Activated T-helper 17 cell treated with anti-CD3 and anti-CD28 coated beads, Interleukin-2, amount 50 U/mL, for 72 hours (primary cell): ENCODE measurements at regions not wholly inside any gene's neighbourhood (a gene's known extent, or its start where the extent isn't known, plus 50 kb on each side); places are given as distances from the start of the nearest gene placed in this dataset.

Experiments used
- ATAC-seq: fragments of 150-1000 bp; cut with Tn5 transposase; replicated peaks from 2 replicates; pipeline ENCODE4 v1.10.0; 2021; ENCODE audit warnings: mild to moderate bottlenecking, moderate library complexity
- H3K27ac Mint-ChIP-seq: one replicate; pipeline ENCODE4 v1.8.0; 2022; ENCODE audit warnings: mixed read lengths
- H3K27me3 Mint-ChIP-seq: one replicate; pipeline ENCODE4 v1.8.0; 2022; ENCODE audit warnings: mixed read lengths
- H3K36me3 Mint-ChIP-seq: one replicate; pipeline ENCODE4 v1.8.0; 2022; ENCODE audit warnings: low read depth, mild to moderate bottlenecking, mixed read lengths
- H3K4me1 Mint-ChIP-seq: one replicate; pipeline ENCODE4 v1.8.0; 2022; ENCODE audit warnings: mixed read lengths
- H3K4me3 Mint-ChIP-seq: one replicate; pipeline ENCODE4 v1.8.0; 2022; ENCODE audit warnings: mild to moderate bottlenecking, mixed read lengths
- H3K9me3 Mint-ChIP-seq: one replicate; pipeline ENCODE4 v1.8.0; 2022; ENCODE audit warnings: mixed read lengths

DNA sequence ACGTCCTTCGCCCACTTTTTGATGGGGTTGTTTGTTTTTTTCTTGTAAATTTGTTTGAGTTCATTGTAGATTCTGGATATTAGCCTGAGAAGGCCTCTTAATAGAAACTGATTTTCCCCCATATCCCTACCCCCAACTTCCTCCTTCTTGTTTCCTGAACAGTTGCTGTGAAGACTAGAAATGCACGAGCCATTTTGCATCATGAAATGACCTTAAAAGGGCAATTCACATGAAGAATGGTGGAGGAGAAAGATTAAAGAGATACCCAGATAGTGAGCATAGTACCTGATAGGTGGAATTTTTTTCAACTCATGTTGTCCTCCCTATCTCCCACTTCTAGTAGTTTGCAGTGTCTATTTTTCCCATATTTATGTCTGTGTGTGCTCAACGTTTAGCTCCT is 55.2 kb upstream of the KCNH8 start:
- Mint-ChIP-seq H3K27me3 (no peaks in the 10 kb centered on the region), H3K36me3 (no peaks in the 10 kb centered on the region), H3K4me1 (no peaks in the 10 kb centered on the region), H3K27ac (no peak overlapping the region), H3K9me3 (no peaks in the 10 kb centered on the region), H3K4me3 (no peak overlapping the region)
- no peak for ATAC-seq

DNA sequence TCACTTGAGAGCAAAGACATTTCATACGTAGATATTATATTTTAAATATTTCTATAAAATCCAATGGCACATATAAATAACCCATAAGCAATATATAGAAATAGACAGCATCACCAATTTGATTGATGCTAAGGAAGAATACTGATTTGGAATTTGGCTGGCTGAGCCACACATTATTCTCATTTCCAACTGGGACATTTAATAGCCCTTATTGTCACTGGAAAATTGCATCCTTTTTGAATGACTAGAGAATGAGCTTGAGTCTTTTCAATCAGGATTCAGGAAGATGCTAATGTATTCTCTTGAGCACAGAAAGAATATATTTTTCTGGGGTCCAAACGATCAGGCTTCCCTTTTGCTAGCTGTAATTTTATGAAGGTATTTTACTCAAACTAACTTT is 70.9 kb upstream of the KCNH8 start:
- Mint-ChIP-seq H3K4me3 (no peak overlapping the region), H3K9me3 (peaks cover 10% of the 10 kb centered on the region), H3K27ac (no peak overlapping the region), H3K27me3 (peaks cover 12% of the 10 kb centered on the region), H3K4me1 (no peaks in the 10 kb centered on the region), H3K36me3 (no peaks in the 10 kb centered on the region)
- no peak for ATAC-seq

DNA sequence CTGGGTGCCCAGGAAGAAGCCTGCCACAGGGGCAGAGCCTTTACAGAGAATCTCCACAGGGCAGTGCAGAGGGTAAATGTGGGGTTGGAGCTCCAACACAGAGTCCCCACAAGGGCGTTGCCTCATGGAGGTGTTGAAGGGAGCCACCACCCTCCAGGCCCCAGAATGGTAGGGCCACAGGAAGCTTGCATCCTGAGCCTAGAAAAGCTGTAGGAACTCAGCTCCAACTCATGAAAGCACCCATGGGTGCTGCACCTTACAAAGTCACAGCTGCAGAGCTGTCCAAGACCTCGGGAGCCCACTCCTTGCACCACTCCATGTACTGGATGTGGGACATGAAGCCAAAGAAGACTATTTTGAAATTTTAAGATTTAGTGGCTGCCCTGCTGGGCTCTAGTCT is 73.3 kb upstream of the KCNH8 start:
- H3K36me3 Mint-ChIP-seq = no peaks in the 10 kb centered on the region
- H3K4me1 Mint-ChIP-seq = no peaks in the 10 kb centered on the region
- H3K27ac Mint-ChIP-seq = no peak overlapping the region
- peaks cover 10% of the 10 kb centered on the region for H3K9me3 Mint-ChIP-seq
- peaks cover 4% of the 10 kb centered on the region for H3K27me3 Mint-ChIP-seq
- ATAC-seq = no peak
- no peak overlapping the region for H3K4me3 Mint-ChIP-seq

DNA sequence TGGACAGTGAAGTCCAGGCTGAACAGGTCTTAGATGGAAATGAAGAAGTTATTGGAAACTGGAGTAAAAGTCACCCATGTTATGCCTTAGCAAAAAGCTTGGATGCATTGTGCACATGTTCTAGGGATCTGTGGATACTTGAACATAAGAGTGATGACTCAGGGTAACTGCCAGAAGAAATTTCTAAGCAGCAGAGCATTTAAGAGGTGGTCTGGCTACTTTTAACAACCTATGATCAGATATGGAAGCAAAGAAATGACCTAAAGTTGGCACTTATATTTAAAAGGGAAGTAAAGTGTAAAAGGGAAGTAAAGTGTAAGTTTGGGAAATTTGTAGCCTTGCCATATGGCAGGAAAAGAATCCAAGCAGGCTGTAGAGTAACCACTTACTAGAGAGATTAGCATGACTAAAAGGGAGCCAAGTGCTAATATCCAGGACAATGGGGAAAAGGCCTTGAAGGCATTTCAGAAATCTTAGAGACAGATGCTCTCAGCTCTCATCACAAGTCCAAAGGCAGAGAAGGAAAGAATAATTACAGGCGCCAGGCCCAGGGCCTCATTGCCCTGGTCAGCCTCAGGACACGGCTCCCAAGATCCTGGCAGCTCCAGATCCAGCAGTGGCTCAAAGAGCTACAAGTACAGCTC is 73.9 kb upstream of the KCNH8 start:
- H3K27me3 Mint-ChIP-seq = peaks cover 4% of the 10 kb centered on the region
- no peak for ATAC-seq
- no peak overlapping the region for H3K27ac Mint-ChIP-seq
- no peaks in the 10 kb centered on the region for H3K36me3 Mint-ChIP-seq
- H3K4me3 Mint-ChIP-seq = no peak overlapping the region
- H3K4me1 Mint-ChIP-seq = no peaks in the 10 kb centered on the region
- H3K9me3 Mint-ChIP-seq = peaks cover 10% of the 10 kb centered on the region

DNA sequence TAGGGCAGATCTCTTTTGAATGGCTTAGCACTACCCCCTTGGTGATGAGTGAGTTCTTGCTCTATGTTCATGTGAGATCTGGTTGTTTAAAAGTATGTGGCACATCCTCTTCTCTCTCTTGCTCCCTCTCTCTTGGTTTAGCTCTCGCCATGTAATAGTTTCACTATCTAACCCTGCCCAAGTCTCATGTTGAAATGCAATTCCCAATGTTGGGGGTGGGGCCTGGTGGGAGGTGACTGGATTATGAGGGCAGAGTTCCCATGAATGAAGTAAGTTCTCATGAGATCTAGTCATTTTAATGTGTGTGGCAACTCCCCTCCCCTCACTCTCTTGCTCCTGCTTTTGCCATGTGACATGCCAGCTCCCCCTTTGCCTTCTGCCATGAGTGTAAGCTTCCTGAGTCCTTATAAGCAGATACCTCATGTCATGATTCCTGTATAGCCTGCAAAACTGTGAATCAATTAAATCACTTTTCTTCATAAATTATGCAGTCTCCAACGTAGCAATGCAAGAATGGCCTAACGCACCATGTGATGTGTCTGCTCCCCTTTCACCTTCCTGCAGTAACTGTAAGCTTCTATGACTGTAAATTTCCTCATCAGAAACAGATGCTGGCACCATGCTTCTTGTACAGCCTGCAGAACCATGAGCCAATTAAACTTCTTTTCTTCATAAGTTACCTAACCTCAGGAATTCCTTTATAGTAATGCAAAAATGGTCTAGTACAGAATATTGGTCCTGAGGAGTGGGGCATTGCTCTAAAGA is 74.8 kb upstream of the KCNH8 start:
- H3K27ac Mint-ChIP-seq = no peak overlapping the region
- ATAC-seq = no peak
- H3K4me3 Mint-ChIP-seq = no peak overlapping the region
- H3K27me3 Mint-ChIP-seq = peaks cover 6% of the 10 kb centered on the region
- no peaks in the 10 kb centered on the region for H3K4me1 Mint-ChIP-seq
- H3K9me3 Mint-ChIP-seq = peaks cover 10% of the 10 kb centered on the region
- H3K36me3 Mint-ChIP-seq = no peaks in the 10 kb centered on the region

DNA sequence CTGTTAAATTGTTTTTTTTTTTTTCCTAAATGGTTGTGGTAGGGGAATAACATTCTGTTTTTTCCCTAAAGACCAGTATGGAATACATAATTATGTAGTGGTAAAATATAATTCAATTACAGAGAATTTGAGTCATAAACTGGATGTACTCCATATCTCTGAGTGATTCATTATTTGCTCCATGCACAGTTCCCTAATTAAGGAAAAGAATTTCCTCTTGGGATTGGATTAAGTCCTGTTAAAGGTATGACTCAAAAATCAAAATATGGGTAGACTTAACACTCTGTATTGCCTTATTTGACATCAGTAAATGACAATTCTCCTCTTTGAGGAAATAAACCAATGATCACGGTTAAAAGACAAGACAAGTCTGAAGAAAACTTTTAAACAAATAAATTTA is 78.0 kb upstream of the KCNH8 start:
- H3K4me3 Mint-ChIP-seq = no peak overlapping the region
- H3K9me3 Mint-ChIP-seq = peaks cover 10% of the 10 kb centered on the region
- H3K27me3 Mint-ChIP-seq = peaks cover 11% of the 10 kb centered on the region
- no peaks in the 10 kb centered on the region for H3K36me3 Mint-ChIP-seq
- no peak overlapping the region for H3K27ac Mint-ChIP-seq
- ATAC-seq = no peak
- no peaks in the 10 kb centered on the region for H3K4me1 Mint-ChIP-seq

DNA sequence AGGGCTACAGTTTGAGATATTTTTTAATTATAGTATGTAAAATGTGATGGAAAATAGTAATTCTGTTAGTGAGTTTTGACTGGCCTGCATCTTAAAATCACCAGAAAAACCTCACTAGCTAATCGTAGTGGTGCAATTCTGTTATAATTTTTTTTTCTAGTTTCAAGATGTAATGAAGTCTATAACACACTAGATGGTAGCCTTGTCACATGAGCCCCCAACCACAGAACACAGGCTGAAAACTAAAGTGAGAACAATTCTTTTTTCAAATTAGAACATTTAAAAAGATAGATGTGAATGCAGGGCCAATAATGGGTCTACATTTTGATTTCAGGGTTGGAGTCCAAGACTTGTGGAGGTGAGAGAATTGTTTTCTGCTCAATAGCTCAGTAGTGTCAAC is 83.3 kb upstream of the KCNH8 start:
- Mint-ChIP-seq H3K4me1 (no peaks in the 10 kb centered on the region), H3K27me3 (peaks cover 11% of the 10 kb centered on the region), H3K9me3 (no peaks in the 10 kb centered on the region), H3K27ac (no peak overlapping the region), H3K36me3 (no peaks in the 10 kb centered on the region), H3K4me3 (no peak overlapping the region)
- ATAC-seq = no peak

DNA sequence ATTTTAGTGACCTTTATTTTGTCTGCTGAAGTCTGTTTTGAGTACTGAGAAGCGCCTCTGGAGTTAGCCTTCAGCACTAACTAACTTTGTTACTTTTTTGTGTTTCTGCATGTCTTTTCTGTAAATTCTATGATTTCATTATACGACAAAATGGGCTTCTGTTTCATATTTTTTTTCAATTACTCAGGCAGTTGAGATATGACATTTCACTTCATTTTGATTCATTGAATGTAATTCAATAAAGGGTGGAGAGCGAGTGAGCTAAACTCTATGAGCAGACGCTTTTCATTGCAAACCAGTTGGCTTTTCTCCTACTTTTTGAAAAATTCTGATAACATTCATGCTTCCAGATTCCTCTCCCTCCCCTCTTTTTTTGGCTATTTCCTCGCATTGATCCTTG is 84.4 kb upstream of the KCNH8 start:
- ATAC-seq = no peak
- Mint-ChIP-seq H3K27ac (no peak overlapping the region), H3K9me3 (no peaks in the 10 kb centered on the region), H3K4me3 (no peak overlapping the region), H3K4me1 (no peaks in the 10 kb centered on the region), H3K36me3 (no peaks in the 10 kb centered on the region), H3K27me3 (peaks cover 11% of the 10 kb centered on the region)

DNA sequence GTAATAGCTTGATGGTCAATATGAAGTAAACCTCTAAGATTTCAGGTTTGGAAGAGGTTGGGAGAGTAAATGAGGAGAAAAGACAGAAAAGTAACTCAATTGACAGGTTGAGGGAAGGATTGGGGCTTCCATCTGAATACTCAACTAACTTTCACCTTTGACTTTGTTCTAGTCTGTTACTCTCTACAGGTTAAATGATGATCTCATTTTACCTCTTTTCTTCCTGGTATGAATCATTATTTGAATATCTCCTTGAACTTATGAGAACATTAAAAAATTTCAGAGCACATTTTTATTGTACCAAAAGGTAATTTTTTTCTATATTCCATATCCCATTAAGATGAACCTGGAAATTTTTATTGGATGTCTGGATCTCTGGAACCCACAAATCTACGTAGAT is 87.9 kb upstream of the KCNH8 start:
- no peak for ATAC-seq
- H3K36me3 Mint-ChIP-seq = no peaks in the 10 kb centered on the region
- H3K4me3 Mint-ChIP-seq = no peak overlapping the region
- no peaks in the 10 kb centered on the region for H3K9me3 Mint-ChIP-seq
- H3K4me1 Mint-ChIP-seq = no peaks in the 10 kb centered on the region
- H3K27ac Mint-ChIP-seq = no peak overlapping the region
- no peaks in the 10 kb centered on the region for H3K27me3 Mint-ChIP-seq

DNA sequence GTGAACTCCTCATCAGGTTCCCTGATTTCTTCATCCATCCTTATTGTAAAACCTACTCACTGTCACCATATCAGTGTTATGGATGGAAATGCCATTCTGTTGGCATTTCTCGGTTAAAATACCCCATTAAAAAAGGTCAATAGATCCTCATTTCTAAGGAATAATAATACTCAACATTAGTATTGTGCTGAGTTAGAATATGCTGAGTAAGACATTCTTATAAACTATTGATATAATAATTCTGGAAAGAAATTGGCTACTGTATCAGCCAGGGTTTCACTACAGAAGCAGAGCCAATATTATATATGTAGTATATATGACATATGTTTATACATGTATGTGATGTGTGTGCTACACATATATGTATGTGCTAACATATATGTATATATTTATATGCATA is 95.4 kb upstream of the KCNH8 start:
- no peaks in the 10 kb centered on the region for H3K36me3 Mint-ChIP-seq
- no peak overlapping the region for H3K4me3 Mint-ChIP-seq
- no peaks in the 10 kb centered on the region for H3K4me1 Mint-ChIP-seq
- H3K27ac Mint-ChIP-seq = no peak overlapping the region
- H3K9me3 Mint-ChIP-seq = no peaks in the 10 kb centered on the region
- ATAC-seq = no peak
- H3K27me3 Mint-ChIP-seq = no peaks in the 10 kb centered on the region

DNA sequence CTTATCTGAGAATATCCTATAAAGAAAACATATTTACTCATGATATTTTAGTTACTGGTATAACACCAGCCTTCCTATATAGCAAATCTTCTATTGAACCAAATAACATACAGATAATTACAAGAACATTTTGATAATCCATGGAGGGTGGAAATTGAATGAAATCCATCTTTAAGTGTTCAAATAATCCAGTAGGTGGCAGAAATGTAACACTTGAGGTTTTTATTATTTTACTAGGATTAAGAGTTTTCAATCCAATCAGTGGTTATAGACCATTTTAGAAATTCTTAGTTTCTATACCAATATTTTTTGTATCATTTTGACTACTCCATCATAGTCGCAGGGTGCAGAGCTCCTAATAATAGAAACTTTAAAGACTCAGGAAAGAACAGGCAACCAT is 101.9 kb upstream of the KCNH8 start:
- H3K27me3 Mint-ChIP-seq = peaks cover 2% of the 10 kb centered on the region
- no peaks in the 10 kb centered on the region for H3K4me1 Mint-ChIP-seq
- no peak overlapping the region for H3K4me3 Mint-ChIP-seq
- no peak for ATAC-seq
- no peaks in the 10 kb centered on the region for H3K36me3 Mint-ChIP-seq
- no peaks in the 10 kb centered on the region for H3K9me3 Mint-ChIP-seq
- H3K27ac Mint-ChIP-seq = no peak overlapping the region

DNA sequence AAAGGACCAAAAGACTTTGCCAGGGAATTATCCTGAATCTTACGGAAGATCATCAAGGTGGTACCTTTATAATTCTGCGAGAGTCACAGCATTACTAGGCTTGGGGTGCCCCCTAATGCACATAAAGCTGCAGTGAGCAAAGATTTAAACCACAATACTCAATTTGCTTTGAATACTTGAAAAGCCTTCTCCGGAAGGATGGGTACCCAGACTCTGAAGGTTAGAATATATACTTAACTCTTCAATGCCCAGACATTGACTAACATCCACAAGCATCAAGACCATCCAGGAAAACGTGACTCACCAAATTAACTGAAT is 117.8 kb upstream of the KCNH8 start:
- Mint-ChIP-seq H3K4me3 (no peak overlapping the region), H3K4me1 (no peaks in the 10 kb centered on the region), H3K27me3 (peaks cover 8% of the 10 kb centered on the region), H3K27ac (no peak overlapping the region), H3K36me3 (no peaks in the 10 kb centered on the region), H3K9me3 (no peaks in the 10 kb centered on the region)
- ATAC-seq = peak; percentile 23

DNA sequence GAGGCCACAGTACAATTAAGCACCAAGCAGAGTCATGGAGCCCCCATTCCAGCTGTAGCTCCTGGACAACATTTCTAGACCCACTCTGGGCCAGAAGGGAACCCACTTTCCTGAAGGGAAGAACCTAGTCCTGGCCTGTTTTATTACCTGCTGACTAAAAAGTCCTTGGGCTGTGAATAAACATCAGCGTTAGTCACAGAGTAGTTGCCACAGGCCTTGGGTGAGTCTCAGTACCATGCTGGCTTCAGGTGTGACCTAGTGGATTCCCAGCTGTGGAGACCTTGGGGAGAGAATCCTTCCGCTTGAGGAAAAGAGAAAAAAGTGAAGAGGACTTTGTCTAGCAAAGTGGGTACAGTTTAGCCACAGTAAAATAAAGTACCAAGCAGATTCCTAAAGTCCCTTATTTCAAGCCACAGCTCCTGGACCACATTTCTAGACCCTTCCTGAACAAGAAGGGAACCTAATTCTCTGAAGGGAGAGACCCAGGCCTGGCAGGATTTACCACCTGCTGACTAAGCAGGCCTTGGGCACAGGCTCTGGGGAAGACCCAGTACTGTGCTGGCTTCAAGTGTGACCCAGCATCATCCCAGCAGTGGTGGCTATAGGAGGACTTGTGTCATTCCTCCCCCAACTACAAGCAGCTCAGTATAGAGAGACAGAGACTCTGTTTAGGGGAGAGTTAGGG is 118.3 kb upstream of the KCNH8 start:
- ATAC-seq = peak; percentile 46
- H3K36me3 Mint-ChIP-seq = no peaks in the 10 kb centered on the region
- peaks cover 8% of the 10 kb centered on the region for H3K27me3 Mint-ChIP-seq
- H3K27ac Mint-ChIP-seq = no peak overlapping the region
- no peaks in the 10 kb centered on the region for H3K9me3 Mint-ChIP-seq
- no peak overlapping the region for H3K4me3 Mint-ChIP-seq
- H3K4me1 Mint-ChIP-seq = no peaks in the 10 kb centered on the region

DNA sequence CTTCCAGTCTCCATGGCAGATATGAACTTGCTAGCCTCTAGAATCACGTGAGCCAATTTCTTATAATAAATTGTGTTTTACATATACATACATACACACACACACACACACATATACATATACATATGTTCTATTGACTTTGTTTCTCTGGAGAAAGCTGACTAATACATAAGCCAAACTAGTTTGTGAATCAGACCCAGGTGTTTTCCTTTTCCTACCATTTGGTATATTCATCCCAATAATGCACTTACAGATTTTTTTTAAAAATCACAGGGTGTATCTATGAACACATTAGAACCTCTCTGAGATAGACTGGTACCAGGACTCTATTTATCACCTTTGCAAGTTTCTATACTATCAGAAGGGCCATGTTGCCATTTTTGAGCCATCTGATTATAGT is 122.9 kb upstream of the KCNH8 start:
- no peak overlapping the region for H3K27ac Mint-ChIP-seq
- peaks cover 13% of the 10 kb centered on the region for H3K27me3 Mint-ChIP-seq
- ATAC-seq = no peak
- H3K4me1 Mint-ChIP-seq = no peaks in the 10 kb centered on the region
- H3K4me3 Mint-ChIP-seq = no peak overlapping the region
- H3K36me3 Mint-ChIP-seq = no peaks in the 10 kb centered on the region
- no peaks in the 10 kb centered on the region for H3K9me3 Mint-ChIP-seq

DNA sequence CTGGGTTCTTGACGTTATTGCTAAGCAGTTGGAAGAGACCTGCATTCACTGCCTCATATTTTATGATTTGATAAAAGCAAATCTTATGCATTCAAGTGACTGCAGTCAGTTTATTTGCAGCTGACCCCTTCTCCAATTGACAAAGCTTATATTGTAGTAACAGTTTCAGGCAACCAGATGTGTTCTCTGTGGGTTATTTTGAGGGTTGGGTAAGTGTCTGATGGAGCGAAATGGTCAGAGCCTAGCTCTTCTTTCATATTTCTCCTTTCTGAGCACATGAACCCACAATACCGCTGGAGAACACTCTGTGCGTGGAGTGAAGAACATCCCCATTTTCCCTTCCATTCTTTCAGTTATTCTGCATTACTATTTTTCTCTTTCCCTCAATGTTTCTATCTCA is 125.8 kb upstream of the KCNH8 start:
- ATAC-seq = no peak
- Mint-ChIP-seq H3K4me3 (no peak overlapping the region), H3K27me3 (peaks cover 17% of the 10 kb centered on the region), H3K36me3 (no peaks in the 10 kb centered on the region), H3K9me3 (no peaks in the 10 kb centered on the region), H3K27ac (no peak overlapping the region), H3K4me1 (no peaks in the 10 kb centered on the region)
